Activated T-helper 1 cell treated with anti-CD3 and anti-CD28 coated beads, Interleukin-2, amount 50 U/mL, for 16 hours (primary cell): ENCODE measurements at regions not wholly inside any gene's neighbourhood (a gene's known extent, or its start where the extent isn't known, plus 50 kb on each side); places are given as distances from the start of the nearest gene placed in this dataset.
"Not testable (repeated sequence)": the region's sequence is repeated elsewhere in the genome, so short reads cannot be mapped to it uniquely, and the experiment has no call there.

Experiments used
- DNase-seq, 2 donors: peaks; one replicate each; pipeline ENCODE4 v3.0.0-alpha.2; 2020; ENCODE audit warnings: low read depth in 1 of 2, low spot score in 1 of 2

- no peak for DNase-seq
These were observed 88.9 kb upstream of the ECI2 start for GRCh38 chr6:4224067-4224978.

- DNase-seq, result no peak
These were observed 85.2 kb upstream of the ECI2 start for GRCh38 chr6:4220558-4220957.

- DNase-seq, result not testable (repeated sequence)
These were observed 83.4 kb upstream of the ECI2 start for GRCh38 chr6:4218619-4219317.

GRCh38 chr6:4212588-4212987 is 77.2 kb upstream of the ECI2 start:
- no peak for DNase-seq

GRCh38 chr6:4210629-4211419 is 75.4 kb upstream of the ECI2 start:
- peak in 1 of 2 donors; percentile 18 for DNase-seq

GRCh38 chr6:4209196-4209595 is 73.8 kb upstream of the ECI2 start:
- no peak for DNase-seq

- no peak for DNase-seq
These were observed 72.8 kb upstream of the ECI2 start for GRCh38 chr6:4208158-4208557.

- not testable (repeated sequence) for DNase-seq
These were observed 68.5 kb upstream of the ECI2 start for GRCh38 chr6:4203642-4204417.

- no peak for DNase-seq
These were observed 57.3 kb upstream of the ECI2 start for GRCh38 chr6:4192627-4193026.

- DNase-seq, result no peak
These were observed 56.8 kb upstream of the ECI2 start for GRCh38 chr6:4192173-4192572.

- DNase-seq, result no peak
These were observed 55.9 kb upstream of the ECI2 start for GRCh38 chr6:4191271-4191721.

GRCh38 chr6:4189249-4189648 is 53.9 kb upstream of the ECI2 start:
- DNase-seq, result no peak

GRCh38 chr6:4188801-4189200 is 53.4 kb upstream of the ECI2 start:
- no peak for DNase-seq

- DNase-seq, result no peak
These were observed 52.1 kb upstream of the ECI2 start for GRCh38 chr6:4187480-4187879.

- no peak for DNase-seq
These were observed 51.0 kb upstream of the ECI2 start for GRCh38 chr6:4186385-4186784.

GRCh38 chr6:4185846-4186245 is 50.5 kb upstream of the ECI2 start:
- no peak for DNase-seq

GRCh38 chr6:4185419-4185818 is 50.0 kb upstream of the ECI2 start:
- DNase-seq, result peak in 1 of 2 donors; percentile 4
